GM21360 (cell line): ENCODE measurements at regions not wholly inside any gene's neighbourhood (a gene's known extent, or its start where the extent isn't known, plus 50 kb on each side); places are given as distances from the start of the nearest gene placed in this dataset.
A peak's percentile ranks its signal among the peaks of the same experiment; 100 is the strongest.

Experiments
- ATAC-seq: cut with Tn5 transposase; IDR thresholded peaks from one replicate; pipeline ENCODE4 v1.9.1; 2021; ENCODE audit warnings: mild to moderate bottlenecking, moderate library complexity; ENCODE audit not compliant: unreplicated experiment

DNA sequence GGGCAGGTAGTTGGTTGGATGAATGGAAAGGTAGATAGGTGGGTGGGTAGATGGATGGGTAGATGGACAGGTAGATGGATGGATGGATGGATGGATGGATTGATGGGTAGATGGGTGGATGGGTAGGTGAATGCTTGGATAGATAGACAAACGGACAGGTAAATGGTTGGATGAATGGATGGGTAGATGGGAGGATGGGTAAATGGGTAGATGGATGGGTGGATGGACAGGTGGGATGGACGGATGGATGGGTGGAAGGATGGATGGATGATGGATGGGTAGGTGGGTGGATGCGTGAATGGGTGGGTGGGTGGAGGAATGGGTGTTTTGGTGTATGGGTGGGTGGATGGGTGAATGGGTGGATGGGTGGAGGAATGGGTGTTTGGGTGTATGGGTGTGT lies 50.1 kb upstream of the ASAP2 start:
- no peak for ATAC-seq

DNA sequence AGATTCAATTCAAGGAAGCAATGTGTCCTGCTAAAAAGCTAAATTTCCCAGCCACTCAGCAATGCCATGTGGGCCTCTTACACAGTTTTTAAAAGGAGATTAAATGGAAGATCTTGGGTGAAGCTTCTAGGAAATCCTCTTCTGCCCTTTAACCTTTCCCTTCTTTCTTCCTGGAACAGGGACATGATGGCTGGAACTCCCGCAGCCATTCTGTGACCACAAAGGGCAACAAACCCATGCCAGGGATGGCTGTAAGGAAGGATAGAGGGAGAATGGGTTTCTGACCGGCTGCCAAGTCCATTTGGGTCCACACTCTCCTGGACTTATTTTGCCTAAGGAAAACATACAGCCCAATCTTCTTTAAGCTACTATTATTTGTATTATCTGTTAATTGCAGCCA lies 52.6 kb upstream of the ASAP2 start:
- no peak for ATAC-seq

DNA sequence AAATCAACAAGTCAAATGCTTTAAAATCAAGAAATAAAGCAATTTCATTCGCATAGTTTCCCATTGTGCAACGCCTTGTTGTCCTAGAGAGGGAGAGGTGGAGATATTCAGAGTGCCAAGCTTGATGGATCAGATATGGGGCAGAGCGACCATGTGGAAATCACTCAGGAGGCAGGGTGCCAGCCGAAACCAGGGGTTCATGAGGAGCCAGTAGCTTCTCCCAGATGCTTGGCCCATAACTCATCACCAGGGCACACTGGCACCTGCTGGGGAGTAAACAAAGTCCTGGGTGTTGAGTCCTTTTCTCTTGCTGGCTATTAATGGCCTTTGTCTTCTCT lies 53.0 kb upstream of the ASAP2 start:
- ATAC-seq: no peak

DNA sequence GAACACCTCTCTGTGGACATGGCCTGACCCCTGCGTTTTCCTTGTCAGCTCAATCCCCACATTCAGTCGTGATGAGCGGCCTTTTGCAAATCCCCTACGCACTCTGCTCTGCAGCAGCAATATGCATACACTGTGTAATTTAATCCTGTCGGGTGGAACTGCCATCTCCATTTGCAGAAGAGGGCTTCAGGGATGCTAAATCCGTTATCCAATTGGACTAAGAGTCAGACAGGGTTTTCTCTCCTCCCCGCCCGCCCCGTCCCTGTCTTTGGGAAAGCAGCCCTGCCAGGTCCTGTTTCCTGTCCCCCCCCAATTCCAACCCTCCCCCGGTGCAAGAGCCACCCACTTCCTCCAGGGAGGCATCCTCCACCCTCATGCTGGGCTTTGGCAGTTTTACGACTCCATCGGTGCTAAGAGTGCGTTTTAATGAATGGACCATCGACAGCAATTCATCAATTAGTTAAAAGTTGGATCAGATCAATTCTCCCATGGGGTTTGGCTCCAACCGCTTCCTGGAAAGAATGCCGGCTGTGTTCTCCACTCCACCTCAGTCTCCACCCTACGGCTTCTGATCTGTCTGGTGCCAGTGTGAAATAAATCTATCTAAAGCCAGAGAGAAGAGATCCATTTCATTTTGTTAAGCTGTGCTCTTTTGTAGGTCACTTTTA lies 53.5 kb upstream of the ASAP2 start:
- no peak for ATAC-seq

DNA sequence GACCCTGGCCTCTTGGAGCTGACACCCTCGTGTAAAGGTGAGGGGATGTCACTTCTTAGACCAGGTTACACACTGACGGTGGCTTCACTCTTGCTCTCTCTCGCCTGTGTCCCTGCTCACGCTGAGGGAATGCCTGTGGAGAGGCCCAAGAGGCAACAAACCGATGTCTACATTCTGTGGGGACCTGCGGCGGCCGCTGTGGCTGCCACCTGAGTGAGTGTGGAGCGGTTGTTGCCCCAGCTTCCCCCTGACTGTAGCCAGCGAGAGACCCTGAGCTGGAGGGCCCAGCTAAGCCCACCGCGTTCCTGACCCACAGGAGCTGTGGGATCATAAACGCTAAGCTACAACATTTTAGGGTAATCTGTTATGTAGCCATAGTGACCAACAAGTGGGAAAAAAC lies 55.7 kb upstream of the ASAP2 start:
- ATAC-seq: no peak

DNA sequence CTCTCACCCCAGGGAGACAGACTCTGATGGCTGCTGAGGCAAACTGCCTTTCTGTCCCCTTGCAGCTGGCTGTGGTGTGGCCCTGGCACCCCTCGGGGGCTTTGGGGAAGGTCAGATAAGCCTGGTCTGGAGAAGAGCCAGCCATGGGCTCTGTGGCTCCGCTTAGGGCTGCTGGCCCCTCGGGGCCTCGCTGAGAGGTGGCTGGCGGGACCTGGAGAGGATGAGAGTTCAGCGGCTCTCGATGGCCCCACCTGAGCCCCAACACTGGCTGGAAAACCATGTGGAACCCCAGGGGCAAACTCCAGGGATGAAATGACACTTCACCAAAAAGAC lies 56.1 kb upstream of the ASAP2 start:
- ATAC-seq: no peak

DNA sequence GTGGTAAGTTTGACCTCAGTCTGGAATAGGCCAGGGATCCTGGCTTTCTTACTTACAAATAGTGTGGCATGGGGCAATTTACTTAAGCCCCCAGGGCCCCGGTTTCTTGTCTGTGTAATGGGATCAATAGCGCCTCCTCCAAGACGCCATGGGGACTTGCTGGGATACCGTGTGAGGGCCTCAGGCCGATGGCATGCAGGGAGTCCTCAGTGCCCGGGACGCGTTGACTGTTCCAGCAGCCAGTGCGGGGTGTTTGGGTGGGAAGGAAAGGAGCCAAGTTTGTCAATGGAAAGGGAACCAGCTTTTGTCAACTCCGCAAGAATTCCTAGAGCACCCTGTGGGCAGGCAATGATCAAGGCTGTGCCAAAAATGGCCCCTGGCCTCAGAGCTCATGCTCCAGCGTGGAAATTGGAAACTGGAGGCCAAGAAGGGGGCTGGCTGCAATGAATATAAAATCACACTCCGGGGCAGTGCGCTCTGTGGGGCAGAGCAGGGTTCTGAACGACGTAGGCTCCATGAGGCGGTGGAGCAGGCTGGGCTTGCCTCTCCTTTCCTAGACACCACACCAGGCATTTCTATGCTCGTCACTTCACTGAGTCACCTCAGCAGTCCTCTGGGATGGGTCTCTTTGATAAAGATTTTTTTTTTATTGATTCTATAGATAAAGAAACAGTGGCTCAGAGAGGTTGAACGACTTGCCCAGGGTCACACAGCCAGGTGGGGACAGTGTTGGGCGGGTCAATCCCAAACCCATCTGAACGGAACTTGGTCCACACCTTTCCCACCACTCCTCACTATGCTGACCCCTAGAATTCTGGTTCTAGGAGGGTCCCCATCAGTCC lies 56.7 kb upstream of the ASAP2 start:
- ATAC-seq: no peak

DNA sequence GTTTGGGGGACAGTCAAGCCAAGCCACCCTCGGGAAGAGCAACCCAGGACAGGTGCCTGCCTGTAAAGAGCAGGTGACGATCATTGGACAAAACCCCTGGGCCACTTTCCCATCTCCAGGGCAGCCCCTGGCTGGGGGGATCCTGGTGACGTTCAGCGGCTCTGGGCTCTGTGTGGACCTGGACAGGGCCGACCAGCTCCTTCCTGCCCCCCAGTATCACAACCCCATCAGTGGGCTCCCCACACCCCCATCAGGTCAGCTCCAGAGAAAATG lies 57.3 kb upstream of the ASAP2 start:
- ATAC-seq: no peak

DNA sequence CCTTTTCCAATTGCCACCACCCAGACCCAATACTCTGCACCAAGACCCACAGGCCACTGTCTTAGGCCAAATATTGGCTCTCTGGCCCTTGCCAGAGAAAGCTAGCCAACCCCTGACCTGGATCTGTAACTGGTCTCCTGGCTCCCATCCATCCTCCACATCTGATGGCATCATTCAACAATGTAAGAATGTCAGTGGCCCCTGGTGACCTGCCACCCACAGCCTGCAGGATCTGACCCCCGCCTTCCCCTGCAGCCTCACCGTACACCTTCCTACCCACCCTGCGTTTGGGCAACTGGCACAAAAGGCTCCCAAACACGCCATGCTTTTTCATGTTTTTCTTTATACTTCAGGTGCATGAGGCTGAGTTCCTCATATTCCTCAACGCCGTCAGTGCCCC lies 60.0 kb upstream of the ASAP2 start:
- ATAC-seq: no peak

DNA sequence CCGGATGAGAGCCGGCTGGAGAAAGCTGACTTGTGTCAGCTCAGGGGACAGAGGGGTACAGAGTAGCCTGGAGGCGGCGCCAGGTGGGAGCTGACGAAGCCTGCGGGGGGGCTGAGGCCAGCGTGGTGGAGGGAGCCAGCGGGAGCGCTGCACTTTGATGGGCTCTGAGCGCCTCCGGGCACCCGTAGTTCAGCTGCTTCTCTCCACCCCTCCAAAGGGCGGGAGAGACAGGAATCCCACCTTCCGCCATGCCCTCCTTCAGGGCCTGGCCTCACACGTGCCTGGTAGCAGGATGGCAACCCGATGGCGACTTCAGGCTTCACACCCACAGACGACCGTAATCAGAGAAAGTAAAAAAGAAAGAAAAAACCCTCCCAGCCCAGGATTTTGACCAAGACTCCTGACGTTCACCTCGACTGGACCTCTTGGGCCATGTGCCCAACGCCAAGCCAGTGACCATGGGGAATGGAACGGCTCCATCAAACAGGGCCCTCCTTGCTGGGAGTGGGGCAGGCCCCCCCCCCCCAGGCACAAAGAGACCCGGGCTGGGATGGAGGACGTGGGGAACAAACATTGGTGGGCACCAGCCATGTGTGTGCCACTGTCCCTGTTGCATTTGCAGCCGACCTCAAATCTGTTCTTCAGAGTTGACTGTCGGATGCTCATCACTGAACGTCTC lies 60.7 kb upstream of the ASAP2 start:
- ATAC-seq: no peak

DNA sequence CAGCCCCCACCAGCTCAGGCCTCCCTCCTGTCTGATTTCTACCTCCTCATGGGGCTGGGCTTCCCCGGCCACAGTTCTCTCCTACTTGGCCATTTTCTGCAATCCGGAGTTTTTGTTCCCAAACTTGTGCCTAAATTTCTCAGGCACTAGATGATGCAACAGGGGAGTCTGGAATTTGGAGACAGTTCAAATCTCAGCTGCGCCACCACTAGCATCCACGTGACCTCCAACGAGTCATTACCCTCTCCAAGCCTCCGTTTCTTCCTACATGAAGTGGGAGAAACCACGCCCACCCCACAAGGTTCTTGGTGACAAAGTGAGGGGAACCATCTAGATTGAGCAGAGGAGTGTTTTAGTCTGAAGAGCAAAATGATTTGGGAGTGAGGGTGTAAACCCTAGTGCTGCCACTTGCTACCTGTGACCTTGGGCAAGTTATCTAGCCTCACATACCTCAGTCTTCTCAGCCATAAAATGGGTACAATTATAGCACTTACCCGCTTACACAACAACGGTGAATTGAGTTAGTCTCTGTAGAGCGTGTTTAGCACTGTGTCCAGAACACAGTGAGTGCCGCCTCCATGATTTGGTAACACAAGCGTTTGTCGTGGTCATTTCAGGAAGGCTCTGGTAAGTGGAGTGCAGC lies 61.4 kb upstream of the ASAP2 start:
- ATAC-seq: no peak

DNA sequence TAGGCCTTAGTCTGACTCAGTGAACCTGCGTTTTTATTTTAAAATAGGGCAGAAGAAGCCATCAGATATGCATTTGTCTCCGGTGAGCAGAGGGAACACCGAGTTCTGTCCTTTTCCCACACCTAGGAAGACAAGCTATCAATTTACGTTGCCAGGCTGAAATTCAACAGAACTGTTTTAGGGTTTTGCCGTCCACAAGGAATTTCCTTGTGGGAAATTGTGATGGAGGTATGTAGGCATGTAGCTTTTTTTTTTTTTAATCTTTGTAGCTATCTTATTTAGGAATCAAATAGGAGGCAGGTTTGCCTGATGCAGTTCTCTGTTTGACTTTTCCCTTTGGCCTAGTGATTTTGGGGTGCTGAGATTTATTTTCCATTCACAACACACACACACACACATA lies 62.0 kb upstream of the ASAP2 start:
- no peak for ATAC-seq

DNA sequence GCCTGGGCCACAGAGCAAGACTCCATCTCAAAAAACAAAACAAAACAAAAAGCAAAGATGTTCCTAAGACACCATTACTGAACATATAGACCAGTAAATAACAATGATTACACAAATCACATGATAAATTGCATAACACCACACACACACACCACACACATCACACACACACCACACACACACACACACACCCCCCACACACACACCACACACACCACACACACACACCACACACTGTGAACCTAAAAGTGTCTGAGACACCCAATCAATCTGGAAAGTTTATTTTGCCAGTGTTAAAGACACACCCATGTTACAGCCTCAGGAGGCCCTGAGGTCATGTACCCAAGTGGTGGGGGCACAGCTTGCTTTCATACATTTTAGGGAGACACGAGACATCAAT lies 62.6 kb upstream of the ASAP2 start:
- ATAC-seq: no peak

DNA sequence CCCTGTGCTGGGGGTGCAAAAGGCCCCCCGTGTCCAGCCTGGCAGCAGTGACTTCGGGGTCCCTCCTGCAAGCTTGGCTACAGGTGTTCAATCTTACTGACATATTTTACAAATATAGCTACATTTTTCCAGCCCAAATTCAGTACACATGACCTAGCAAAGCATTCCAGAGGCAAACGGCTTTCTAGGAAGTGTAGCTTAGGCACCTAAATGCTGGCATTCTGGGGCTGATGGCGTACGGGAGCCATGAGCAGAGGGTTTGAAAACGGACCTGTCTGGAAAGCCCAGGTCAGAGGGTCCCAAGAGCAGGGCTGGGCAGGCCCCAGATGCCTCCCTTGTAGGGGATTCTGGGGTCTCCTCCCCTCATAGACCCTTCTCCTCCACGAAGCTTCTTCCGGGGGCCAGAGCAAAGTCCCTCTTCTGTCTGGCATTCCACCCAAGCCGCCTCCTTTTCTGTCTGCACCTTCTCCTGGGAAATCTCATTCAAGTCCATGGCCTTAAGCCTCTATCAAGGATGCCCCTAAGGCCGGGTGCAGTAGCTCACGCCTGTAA lies 63.3 kb upstream of the ASAP2 start:
- ATAC-seq: no peak

DNA sequence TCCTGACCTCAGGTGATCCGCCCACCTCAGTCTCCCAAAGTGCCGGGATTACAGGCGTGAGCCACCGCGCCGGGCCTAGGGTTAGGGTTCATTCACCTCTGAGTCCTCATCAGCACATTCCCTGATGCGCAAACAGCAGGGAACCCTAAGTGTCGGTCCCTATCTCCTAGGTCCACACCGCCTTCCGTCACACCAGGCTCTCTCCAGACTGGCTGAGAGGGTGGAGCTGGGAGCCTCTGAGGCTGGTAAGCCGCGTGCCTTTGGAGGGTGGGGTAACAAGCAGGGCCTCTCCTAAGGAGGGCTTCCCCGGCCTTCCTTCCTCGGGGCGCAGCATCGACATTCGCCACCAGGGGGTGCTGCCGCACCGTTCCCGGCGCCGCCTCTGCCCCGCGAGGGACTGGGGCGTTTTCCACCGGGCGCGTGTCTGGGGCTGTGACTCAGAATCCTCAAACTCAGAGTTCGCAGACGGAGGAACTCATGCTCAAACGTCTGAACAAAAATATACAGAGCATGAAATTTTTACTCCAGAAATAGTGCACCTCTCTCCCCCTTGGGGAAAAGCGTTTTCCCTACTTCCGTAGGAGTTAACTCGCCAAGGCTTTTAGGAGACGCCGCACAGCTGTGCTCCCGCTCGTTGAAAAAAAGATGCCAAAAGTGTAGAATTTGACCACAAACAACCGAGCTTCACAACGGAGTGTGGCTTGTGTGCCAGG lies 63.9 kb upstream of the ASAP2 start:
- peak; percentile 77 for ATAC-seq

DNA sequence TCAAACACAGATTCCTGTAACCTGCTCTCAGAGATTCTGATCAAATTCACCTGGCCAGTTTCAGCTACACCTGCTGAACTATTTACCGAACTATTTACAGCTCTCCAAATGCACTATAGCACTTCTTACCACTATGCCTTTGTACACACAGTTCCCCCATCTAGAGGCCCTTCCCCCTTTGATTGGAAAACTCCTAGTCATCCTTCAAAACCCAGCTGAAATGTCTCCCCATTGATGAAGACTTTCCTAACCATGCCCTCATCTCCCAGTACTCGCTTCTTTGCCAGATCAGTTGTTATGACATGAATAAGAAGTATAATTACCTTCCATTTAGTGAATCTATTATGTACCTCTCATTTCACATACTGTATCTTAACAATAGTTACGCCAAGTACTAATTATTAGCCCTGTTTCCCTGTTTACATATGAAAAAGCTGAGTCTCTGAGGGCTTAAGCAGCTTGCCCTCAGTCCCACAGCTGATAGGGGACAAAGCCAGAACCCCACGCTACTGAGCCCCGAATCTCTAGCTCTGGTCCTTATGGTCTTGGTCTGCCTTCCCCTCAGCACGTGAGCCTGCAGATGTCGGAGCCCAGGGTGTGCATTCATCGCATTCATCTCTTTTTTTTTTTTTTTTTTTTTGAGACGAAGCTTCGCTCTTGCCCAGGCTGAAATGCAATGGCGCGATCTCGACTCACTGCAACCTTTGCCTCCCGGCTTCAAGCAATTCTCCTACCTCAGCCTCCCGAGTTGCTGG lies 64.7 kb upstream of the ASAP2 start:
- ATAC-seq: no peak

DNA sequence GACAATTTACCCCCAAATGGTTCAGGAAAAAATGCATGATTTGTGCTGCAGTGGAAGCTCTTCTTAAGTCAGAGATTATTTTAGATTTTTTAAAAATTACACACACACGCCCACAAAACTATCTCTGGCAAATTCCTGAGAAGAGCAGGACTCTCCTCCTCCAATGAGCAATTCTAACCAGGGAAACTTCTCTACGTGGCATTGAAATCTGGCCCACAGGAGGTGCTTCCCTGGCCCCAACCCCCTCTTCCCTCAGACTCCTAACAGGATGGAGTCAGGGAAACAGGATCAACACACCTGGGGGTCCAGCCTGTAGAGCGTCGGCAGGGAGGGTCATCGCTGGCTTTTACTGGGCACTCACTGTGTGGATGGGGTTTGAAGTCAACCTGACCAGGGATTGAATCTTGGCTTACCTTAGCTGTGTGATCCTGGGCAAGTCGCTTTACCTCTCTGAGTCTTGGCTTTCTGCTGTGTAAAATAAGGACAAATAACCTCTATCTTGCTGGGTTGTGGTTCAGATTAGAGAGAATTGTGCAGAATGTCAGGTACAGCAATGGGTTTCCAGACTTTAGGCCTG lies 65.4 kb upstream of the ASAP2 start:
- no peak for ATAC-seq

DNA sequence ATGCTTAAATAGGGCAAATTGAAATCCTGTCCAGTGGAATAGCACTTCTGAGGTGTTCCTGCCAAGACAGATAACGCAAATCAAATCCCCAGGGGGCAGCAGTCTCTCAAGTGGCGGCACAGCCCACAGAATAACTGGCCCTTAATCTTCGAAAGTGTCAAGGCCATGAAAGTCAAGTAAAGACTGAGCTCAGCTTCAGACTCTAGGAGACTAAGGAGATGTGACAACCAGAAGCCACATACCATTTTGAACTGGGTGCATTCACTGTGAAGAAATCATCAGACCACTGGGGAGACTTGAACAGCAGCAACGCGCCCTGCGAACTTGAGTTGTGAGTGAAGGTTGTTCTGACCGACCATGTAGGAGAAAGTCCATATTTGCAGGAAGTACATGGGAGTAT lies 66.0 kb upstream of the ASAP2 start:
- no peak for ATAC-seq

DNA sequence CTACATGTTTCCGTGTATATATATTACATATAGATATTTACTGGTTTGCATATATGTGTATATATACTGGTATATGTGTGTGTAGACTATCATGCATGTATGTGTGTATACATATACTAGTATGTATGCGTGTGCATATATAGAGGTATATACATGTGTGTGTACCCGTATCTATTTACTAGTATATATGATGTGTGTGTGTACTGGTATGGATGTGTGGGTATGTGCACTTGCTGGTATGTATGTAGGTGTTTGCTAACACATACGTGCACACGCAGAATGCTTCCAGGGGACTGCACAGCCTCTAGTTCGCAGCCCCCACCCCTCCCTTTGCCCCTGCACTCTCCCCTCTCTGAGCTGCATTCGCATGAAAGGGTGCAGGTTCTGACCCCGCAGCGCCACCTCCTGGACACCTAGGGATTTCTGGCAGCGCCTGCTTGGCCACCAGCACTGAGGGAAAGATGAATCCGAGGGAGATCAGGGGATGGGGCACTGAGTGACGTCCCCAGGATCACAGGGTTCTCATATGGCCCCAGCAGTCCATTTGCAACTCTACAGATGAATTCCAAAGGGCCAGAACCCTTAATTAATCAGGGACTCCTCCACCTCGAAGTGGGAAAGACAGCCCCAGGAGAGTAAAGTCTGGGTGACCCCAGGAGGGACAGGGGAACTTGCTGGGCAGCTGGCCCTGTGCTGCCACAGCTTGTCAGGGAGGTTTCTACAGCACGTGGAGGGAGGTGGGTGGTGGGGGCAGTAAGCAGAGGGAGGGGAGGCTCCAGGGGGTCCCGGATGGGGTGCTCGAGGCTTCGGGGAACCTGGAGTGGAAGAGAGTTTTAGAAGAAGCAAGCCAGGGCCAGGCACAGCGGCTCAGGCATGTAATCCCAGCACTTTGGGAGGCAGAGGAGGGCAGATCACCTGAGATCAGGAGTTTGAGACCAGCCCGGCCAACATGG lies 66.8 kb upstream of the ASAP2 start:
- ATAC-seq: no peak
